A172 (cell line): ENCODE measurements at regions not wholly inside any gene's neighbourhood (a gene's known extent, or its start where the extent isn't known, plus 50 kb on each side); places are given as distances from the start of the nearest gene placed in this dataset.

ENCODE experiments used
- DNase-seq: peaks from one replicate; pipeline ENCODE4 v3.0.0-alpha.2; 2015; ENCODE audit warnings: low spot score

- no peak for DNase-seq
These were observed 254.7 kb upstream of the TBX3 start for GRCh38 chr12:114938487-114939210.

DNA sequence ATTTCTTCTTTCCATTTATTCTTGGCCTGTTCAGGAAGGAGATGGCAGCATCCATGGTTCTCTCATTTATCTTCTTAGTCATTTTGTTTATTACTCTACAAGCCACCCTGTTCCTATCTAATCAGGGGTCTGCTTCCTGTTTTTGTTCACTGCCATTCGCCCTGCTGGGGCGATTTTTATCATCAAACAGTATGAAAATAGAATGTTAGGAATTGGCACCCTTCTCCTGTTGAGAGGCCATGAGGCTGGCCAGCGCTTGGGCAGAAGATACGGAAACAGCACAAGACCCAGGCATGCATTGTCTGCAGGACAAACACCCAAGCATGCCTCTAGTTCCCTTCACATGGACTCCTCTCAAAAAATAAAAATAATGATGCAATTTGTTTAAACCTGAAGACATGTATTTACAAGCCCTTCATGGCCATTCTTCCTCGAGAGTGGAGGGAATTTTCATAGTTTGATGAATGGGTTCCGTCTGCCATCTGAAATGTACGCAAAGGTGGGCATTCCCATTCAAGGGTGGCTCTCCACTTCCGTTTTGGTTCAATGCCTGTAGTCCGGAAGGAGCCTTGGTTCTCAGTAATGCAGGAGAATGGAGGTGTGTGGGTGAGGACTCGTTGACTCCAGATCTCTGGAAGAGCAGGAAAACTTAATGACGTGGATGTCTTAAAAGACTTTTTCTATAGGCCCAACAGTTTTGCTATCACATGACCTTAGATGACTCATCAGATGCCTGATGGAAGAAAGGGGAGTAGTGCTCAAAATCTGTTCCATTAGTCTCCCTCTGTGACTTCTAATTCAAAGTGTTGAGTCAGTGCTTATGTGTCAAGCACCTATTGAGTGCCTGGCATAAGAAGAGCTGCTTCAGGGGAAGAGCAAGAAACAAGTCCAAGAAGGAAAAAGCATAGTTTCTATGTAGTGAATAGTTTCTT is 252.4 kb upstream of the TBX3 start:
- peak; percentile 78 for DNase-seq

- DNase-seq: no peak
These were observed 251.7 kb upstream of the TBX3 start for GRCh38 chr12:114935658-114936057.

DNA sequence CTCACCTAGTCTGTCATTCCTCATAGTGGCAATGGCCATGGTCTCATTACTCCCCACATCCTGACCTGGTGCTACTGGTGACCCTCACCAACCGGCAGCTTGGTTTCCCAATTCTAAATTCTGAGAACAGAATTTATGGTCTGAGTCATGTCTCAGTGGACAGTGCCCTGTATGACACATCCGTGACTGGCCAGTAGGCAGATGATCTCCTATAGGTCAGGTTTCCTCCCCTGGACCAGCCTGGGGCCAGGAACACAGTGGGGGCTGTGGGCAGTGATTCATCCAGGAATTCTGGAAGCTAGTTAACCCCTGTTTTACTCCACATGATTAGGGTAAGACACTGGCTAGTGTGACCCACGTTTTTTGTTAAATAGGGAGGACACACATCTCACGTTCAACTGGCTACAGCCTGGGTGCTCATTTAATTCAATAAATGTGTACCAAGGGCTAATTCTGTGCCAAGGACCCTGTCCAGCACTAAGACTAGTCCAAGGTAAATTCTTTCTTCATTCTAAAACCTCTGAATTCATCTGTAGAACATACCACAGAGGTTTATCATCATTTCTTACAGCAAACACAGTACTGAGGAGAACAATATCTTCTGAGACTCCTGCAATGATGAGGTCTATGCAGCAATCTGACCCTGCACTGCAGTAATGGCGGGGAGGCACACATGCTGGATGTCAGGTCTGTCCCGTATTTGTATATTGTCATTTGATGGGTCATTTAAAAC is 249.6 kb upstream of the TBX3 start:
- DNase-seq: peak; percentile 98

- DNase-seq: no peak
These were observed 248.8 kb upstream of the TBX3 start for GRCh38 chr12:114932806-114933205.

GRCh38 chr12:114931025-114931424 is 247.1 kb upstream of the TBX3 start:
- DNase-seq: no peak

GRCh38 chr12:114926341-114926740 is 242.4 kb upstream of the TBX3 start:
- no peak for DNase-seq

DNA sequence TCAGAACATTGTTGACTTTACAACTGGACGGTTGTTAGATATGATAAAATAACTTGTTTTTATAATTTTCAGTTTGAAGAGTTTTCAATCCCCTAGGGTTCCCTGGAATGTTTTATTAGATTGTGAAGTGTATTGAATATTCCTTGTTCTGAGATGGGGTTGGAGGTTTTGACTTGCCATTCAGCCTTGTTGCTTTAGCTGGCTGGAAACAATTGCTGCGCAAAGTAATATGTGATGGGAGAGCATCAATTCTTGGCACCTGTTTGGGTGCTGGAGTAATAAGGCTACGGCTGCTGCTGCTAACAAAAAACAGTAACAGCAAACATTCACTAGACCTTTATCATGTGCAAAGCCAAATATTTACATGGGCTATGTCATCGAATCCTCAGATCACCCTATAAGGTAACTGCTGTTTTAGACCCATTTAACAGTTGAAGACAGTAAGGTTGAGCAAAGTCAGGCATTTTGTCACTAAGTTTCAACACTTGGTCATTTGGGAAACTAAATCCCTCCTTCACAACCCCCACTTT is 241.0 kb upstream of the TBX3 start:
- no peak for DNase-seq

DNA sequence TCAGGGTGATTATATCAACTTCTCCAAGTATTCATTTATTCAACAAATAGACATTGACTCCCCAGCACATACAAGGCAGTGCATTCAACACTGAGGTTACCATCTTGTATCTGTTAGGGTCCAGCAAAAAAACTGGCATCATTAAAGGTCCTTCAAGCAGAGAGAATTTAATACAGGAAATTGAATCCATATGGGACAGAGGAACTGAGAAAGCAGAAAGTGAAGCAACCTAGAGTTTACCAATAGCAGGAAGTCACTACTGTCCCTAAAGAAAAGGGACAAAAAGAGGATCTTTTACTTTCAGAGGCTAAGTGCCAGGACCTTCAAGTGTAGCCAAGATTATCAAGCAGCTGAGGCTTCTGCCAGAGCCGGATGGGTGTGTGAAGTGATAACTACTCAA is 237.8 kb upstream of the TBX3 start:
- DNase-seq: no peak

- no peak for DNase-seq
These were observed 237.0 kb upstream of the TBX3 start for GRCh38 chr12:114920771-114921554.

GRCh38 chr12:114919479-114919878 is 235.5 kb upstream of the TBX3 start:
- no peak for DNase-seq

DNA sequence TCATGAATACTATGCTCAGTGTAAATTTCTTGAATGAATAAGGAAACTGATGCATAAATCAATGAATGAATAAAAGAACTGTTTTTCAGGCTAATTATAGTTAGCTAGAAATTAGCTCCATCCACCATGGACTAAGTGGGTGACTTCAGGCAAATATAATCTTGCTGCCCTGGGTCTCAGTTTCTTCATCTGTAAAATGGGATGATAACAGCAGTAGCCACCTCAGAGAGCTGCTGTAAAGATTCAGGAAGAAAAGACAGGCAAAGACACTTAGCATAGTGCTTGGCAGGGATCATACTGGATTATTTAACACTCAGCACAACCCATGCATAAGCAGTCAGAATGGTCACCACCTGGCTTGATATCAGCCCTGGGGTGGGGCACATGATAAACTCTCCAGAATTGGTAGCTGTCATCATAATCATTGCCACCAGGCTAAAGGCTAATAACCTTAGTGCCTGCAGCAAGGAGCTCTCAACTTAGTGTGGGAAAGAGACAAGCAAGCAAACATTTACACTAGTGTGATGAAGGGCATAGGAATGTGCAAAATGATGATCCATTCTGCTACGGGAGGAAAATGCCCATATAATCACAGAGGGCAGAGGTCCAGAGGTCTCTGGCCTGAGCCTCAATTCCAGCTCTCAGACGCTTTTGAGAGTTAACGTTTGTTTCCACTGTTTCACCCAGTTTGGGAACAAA is 234.7 kb upstream of the TBX3 start:
- peak; percentile 67 for DNase-seq

- no peak for DNase-seq
These were observed 234.0 kb upstream of the TBX3 start for GRCh38 chr12:114917953-114918352.

GRCh38 chr12:114917307-114917706 is 233.3 kb upstream of the TBX3 start:
- DNase-seq: no peak

- peak; percentile 65 for DNase-seq
These were observed 232.6 kb upstream of the TBX3 start for GRCh38 chr12:114916541-114916940.

DNA sequence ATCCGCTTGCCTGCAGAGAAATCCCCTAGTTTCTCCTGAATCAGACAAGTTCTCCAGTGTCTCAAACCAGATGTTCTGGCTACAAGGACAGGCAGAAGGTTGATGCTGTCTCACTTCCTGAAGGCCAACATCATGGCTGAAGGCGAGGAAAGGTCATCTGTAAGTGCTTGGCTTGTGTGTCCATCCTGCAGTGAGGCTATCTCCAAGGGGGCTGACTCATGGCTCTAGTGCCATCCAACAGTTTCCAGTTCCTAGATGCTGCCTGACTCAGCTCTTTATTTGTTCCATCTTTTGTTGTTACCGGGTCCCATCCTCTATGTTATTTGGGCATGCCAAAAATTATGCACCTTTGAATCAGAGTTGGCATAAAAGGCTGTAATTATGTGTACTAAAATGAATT is 232.1 kb upstream of the TBX3 start:
- DNase-seq: peak; percentile 86

- peak; percentile 92 for DNase-seq
These were observed 230.2 kb upstream of the TBX3 start for GRCh38 chr12:114913871-114914801.

DNA sequence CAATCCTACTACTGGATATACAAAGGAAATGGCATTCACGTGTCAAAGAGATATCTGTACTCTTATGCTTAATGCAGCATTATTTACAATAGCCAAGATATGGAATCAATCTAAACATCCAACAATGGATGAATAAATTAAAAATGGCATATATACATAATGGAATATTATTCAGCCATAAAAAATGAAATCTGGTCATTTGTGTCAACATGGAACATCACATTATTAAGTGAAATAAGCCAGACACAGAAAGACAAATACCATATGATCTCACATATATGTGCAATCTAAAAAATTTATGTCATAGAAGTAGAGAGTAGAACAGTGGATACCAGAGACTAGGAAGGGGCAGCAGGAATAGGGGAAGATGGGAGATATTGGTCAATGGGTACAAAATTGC is 228.8 kb upstream of the TBX3 start:
- no peak for DNase-seq

- no peak for DNase-seq
These were observed 227.2 kb upstream of the TBX3 start for GRCh38 chr12:114911196-114911595.
